ENCODE measurements at regions not wholly inside any gene's neighbourhood (a gene's known extent, or its start where the extent isn't known, plus 50 kb on each side); places are given as distances from the start of the nearest gene placed in this dataset.
A peak's percentile ranks its signal among the peaks of the same experiment; 100 is the strongest.
"Not testable (repeated sequence)": the region's sequence is repeated elsewhere in the genome, so short reads cannot be mapped to it uniquely, and the experiment has no call there.

DNA sequence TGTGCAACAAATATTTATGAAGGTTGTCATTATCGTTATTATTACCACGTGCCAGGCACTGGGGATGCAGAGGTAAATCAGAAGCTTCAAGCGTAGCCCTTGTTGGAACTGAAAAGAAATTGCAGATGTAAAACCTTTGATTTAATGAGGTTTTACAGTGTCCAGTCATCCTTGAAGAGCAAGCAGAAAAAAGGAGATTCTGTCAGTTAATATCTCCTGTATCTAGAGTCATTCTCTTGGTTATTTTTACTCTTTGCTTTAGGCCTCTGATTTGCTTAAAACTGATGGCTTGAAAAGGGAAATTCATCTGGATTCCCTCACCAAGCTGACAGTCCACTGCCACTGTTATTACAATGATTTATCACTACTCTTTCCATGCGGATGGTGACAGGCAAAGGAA, 179.3 kb downstream of the GALC start:
- no peak for DNase-seq

DNA sequence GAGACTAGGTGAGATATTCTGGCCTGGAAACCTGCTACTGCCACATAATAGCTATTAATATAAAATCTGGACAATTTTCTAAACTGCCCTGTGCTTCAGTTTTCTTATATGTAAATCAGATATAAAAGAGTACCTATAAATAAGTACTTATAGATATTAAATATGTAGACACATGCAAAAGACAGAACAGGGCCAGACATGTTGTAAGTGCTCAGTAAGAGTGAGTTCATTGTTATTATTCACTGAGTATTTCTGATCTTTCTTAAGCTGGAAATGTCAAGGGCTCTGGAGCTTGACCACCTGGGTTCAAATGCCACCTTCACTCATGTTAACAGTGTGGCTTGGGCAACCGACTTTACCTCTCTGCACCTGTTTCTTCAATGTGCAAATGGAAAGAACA, 179.8 kb downstream of the GALC start:
- no peak for DNase-seq

DNA sequence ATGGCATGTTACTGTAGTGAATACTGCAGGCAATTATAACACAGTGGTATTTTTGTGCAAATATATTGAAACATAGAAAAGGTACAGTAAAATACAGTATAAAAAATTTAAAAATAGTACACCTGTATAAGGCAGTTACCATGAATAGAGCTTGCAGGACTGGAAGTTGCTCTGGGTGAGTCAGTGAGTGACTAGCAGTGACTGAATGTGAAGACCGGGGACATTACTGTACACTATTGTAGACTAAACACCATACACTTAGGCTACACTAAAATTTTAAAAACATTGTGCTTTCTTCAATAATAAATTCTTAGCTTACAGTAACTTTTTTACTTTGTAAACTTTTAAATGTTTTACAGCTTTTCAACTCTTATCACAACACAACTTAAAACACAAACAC, 181.7 kb downstream of the GALC start:
- no peak for DNase-seq

DNA sequence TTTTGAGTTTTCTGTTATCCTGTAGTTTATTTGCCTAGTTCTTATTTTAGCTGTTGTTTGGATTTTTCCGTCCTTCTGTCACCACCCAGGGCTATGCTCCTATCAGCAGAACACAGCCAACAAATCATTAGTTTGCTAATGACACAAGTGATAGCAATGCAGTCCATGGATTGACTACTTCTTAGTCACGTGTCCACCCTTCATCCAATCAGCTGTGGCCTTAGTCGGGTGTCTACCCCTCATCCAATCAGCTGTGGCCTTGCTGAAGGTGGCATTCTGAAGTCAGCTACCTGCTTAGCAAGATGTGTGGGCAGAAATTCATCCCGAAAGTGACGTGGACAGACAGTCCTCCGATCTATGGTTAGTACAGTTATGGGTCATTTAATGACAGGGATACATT, 182.3 kb downstream of the GALC start:
- no peak for DNase-seq

DNA sequence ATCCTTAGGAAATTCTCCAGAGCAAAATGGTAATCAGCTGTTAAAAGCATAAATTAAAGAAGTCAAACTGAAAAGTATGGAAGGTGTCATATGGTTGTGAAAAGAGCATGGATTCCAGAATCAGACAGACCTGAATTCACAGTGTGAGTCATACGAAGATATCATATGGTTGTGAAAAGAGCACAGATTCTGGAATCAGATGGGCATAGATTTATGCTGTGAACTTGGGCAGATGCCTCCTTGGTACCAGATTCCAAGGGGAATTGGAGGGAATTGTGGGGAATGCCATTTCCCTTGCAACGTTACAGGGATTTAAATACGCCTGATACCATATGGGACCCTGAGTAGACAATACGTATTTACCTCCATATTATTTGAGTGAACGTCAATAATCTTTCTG, 183.7 kb downstream of the GALC start:
- DNase-seq = no peak

DNA sequence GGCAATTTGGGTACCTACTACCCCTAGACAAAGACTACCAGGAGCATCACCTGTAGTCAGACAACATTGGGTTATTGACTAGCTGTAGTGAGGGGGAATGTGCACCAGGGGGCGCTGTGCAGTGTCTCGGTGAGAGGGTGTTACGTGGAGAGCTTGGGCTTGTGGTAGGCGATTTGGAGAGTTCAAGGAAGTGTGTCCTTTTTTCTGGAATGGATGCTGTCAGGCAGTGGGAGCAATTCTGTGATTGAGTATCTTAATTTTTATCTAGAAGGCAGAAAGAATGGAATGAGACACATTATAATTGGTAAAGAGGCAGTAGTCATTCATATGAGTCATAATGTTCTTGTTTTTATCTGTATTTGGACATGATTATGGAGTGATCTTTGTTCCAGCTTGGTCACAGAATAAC, 187.7 kb downstream of the GALC start:
- no peak for DNase-seq

DNA sequence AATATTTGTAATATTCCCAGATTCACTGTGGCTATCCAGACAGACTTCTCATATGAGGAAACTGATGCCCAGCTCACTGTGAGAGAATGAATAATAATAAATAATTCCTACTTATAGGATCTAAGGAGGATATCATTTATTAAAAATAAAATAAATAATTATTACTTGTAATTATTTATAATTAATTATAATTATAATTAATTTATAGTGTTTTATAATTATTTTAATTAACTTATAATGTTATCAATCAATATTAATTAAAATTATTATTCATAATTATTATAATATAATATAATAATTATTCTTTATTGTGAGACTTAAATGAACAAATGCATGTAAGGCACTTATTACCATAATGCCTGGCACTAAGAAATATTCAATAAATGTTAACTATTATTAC, 192.8 kb downstream of the GALC start:
- no peak for DNase-seq

DNA sequence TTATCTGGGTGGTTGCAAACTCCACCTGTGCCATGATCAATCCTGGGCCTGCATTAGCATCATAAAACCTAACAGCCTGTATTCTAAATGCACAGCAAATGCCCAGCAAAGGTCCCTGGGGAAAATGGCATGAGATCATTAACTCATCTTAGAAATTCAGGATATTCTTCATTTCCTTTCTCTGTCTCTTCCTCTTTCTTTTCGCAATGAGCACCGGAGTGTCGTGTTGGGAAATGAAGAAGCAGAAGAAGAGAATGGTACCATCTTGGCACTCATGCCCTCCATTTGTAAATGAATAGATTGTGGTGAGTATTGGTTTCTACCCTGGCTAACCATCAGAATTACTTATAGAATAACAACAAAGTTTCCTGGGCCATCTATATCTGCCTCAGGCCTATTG, 193.6 kb downstream of the GALC start:
- no peak for DNase-seq

DNA sequence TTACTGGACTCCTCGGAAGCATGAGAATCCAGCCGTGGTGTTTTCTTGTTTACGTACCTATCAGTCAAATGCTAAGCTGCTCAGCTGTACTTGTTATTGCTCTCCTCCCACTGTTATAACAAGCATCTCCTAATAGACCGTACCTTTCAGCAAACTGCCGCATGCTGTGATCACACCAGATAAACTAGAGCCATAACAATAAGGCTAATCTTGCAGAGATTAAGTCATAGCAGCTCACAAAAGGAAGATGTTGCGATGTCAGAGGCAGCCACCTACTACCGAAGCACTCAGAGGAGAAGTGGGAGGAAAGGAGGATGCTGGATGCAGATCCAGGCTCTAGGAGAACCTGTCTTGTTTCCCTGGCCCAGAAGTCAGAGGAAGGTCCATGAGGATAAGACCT, 196.0 kb downstream of the GALC start:
- DNase-seq = no peak

DNA sequence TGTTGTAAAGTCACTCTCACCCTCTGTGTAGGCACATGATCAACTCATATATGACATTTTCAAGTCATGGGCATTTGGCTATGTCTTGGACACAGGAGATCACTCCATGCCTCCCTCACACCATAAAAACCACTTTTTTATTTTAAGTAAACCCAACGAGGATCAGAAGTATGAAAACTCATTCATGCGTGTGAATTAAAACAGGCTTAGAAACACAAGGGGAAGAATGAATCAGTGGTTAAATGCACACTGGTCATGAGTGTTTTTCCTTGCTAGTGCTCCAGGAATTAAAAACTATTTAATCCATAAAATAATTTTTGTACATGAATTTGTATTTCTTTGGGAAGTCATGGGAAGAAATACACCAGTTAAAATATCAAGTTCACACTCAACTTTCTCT, 198.4 kb downstream of the GALC start:
- DNase-seq = no peak

DNA sequence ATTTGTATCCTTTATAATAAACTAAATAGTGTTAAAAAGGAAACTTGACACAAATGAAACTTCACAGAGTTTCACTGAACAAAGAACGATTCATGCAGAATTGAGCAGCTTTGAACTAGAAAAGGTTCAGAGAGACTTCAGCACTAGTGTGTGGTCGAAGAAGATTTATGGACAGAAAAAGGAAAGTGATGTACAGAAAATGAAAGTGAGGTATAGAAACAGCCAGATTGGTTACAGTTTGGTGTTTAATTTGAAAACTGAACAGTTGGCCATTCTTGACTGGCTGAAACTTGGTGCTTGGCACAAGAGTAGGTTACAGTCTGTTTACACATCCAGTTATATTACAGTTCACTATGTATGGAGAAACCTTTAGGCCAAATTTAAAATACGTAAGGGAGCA, 207.1 kb downstream of the GALC start:
- no peak for DNase-seq

DNA sequence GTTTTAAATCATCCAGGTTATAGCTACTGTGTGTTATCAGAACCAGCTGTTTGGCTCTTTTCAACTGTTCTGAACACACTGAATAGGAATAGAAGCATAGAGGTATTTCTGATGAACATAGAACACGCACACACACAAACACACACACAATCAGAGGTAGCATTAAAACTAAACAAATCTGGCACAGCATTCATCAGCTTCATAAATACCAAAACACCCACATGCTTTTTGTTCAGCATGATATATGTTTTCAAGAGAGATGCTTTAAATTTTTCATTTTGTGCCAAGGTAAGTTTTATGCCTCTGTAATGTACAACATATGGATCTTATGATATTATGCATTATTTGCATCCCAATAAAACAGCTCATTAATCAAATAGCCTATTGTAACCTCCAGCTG, 208.6 kb downstream of the GALC start:
- DNase-seq = no peak

DNA sequence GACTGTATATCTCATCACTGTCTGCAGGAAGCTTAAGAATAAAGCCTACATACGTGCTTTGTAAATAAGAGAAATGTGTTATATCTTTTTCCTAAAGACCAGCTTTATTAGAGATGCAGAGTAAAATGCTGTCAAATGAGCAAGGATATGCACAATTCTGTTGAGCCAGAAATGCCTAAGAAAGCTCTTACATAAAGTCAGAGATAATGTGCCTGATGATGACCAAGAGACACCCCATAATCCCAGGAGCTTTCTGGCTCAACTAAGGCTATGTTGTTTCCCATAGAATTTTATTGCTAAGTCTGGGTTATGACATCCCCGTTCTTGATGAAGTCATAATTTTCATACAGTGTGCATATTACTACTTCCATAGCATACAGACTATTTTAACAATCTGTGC, 209.9 kb downstream of the GALC start:
- DNase-seq = no peak

DNA sequence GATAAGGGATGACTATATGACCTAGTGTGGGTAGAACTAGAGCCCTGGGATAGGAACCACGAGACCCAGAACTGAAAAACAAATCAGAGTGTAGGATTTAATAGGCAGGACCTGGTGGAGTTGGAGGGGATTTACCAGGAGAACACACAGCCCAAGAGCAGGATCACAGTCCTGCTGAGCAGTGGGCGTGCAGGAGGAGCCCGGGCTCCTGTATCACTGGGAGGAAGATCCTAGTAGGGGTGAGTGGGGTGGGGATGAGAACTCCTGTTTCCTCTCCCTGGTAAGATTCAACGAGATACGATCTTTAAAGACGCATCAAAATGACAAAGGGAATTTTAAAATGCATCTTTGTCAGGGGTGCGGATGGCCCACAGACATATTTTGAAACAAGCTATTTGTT, 220.1 kb downstream of the GALC start:
- no peak for DNase-seq

DNA sequence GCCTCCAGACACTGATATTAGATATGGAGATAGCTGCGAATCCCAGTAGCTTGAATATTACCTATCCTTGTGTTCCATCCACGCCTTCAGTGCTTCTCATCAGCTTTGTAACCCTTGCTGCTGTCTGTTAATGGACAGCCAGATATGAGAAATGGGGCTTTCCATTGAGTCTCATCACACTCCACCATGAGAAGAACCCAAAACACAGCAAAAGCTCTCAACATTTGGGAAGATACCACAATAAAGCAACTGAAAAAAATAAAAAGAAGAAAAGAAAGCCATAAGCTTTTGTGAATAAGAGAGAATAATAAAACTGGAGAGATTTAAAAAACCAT, 225.4 kb downstream of the GALC start:
- no peak for DNase-seq

DNA sequence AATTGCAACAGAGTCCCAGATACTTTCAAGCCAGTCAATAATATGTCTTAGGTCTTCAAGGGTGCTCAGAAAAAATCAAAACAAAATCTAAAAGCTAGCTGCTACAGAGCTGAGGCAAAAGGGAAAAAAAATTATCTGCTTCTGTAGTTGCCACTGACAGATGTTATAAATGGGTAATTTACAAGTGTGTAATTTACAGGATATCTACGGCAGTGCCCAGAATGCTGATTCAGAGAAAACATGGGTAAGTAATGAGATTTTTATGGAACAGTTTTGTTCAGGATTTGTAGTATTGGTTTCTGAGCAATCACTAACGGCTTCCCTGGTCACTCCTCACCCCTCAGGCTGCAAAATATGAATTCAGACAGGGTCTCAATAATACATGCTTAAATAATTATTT, 234.1 kb downstream of the GALC start:
- DNase-seq = no peak

DNA sequence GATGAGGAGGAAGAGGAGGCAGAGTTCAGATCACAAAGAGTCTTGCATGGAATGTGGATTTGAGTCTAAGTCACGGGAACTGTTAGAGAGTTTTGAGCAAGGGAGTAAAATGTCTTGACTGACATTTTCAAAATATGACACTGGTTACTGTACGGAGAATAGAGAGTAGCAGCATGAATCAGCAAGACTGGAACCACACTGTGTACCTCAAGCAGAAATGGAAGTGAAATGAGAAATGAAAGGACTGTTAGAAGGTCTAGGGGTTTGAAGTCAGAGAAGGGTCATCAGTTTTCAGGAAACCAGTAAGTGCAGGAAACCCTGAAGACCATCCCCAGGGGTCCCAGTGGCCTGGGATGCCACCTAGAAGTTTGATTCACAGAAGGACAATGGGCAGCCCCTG, 236.3 kb downstream of the GALC start:
- DNase-seq = no peak

DNA sequence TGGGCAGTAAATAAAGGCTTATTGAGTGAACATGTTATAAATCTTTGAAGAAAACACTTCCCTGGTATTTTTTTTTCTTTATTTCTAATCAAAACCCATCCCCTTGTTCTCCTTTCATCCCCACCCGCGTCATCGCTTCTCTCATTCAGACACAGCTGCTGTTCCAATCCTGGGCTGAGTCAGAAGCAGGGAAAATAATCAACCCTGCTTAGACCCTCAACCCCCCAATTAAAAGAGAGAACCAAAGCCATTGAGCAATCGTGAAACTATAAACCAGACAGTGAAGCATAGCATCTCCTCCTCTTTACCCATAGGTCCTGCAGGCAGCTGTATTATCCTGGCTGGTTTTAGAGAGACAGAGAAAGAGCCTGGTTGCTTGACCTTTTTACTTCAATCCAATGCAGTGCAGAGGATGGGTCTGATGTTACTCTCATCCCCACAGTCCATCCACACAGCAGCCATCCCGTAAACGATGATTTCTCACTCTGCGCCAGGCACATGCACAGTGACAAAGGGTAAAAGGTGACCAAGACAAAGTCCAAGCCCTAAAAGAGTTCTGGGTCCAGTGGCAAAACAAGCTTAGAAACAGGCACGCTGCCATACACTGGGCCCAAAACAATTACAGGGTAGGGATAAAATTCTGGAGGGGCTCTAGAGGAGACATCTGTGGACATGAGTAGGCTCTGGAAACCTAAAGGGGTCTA, 238.3 kb downstream of the GALC start:
- peak; percentile 10 for DNase-seq

DNA sequence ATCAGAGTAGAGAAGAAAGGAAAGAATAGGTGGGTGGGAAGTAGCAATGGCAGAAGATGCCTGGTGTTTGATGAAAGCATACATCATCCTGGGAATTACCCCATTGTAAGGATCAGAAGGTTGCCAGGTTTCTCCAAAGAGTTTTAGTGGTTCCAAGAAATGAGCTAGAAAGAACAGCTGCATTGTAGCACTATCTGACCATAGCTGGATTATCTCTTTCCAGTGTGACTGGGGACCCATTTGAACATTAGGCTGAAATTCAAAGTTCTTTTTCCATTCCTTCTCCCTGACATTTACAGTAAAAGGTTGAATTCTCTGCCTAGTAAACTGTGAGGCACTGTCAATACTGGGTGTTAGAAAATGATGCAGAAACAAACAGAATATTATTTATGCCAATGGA, 244.4 kb downstream of the GALC start:
- peak; percentile 31 for DNase-seq

DNA sequence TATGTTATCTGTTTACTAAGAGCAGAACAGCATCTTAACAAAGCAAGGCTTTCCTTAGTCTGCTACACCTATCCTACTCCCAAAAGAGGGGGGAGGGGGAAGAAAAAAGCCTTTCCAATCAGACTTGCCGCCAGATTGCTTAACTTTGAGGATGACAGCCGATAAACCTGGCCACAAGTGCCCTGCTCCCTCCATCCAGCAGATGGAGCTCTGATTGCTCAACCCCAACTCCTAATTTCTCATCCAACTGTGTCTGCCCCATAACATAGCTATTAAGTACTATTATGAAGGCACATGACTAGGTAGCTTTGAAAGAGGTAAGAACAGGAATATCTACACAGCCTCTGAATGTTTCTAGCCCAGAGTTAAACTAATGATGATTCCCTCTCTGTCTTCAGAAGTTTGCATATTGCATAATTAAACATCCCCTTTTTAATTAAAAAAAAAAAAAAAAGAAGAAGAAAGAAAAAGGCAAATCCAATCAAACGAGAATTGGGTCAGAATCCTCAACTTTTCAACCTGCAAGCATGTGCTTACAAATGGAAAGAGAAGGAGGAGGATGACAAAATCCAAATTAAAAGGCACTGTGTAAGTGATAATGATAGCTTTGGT, 247.4 kb downstream of the GALC start:
- DNase-seq = peak; percentile 8

DNA sequence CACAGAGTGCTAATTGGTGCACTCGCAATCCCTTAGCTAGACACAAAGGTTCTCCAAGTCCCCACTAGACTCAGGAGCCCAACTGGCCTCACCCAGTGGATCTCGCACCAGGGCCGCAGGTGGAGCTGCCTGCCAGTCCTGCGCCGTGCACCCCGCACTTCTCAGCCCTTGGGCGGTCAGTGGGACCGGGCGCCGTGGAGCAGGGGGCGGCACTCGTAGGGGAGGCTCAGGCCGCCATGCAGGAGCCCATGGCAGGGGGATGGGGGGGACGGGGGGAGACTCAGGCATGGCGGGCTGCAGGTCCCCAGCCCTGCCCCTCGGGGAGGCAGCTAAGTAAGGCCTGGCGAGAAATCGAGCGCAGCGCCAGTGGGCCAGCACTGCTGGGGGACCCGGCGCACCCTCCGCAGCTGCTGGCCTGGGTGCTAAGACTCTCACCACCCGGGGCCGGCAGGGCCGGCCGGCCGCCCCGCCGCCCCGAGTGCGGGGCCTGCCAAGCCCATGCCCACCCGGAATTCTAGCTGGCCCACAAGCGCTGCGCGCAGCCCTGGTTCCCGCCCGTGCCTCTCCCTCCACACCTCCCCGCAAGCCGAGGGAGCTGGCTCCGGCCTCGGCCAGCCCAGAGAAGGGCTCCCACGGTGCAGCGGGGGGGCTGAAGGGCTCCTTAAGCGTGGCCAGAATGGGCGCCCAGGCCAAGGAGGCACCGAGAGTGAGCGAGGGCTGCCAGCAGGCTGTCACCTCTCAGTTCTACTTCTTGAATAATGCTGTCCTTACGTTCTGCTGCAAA, 258.2 kb downstream of the GALC start:
- not testable (repeated sequence) for DNase-seq

DNA sequence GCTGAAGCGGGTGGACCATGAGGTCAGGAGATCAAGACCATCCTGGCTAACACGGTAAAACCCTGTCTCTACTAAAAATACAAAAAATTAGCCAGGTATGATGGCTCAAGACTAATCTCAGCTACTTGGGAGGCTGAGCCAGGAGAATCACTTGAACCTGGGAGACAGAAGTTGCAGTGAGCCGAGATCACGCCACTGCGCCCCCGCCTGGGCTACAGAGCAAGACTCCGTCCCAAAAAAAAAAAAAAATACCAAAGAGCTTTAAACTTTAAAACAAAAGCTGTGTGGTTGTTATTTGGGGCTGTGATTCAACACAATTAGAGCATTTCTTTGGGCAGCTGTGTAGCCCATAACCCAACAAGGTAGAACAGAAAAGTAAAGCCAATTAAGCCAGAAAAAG, 259.9 kb downstream of the GALC start:
- not testable (repeated sequence) for DNase-seq

DNA sequence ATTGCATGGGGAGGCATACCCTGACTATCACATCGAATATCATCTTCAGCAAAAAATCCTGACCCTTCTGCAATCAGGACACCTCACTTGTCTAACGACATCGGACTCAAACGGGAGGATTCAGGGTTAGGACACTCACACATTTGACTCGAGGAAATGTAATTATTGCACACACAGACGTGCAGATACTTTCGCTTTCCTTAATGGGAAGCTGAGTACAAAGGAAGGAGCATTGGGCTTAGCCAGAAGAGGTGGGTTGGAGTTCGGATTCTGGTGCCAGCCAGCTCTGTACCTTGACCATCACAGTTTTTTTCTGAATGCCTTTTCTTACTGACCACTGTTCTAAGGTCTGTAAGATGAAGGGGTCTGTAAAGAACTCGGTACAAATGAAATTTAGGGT, 260.4 kb downstream of the GALC start:
- no peak for DNase-seq

DNA sequence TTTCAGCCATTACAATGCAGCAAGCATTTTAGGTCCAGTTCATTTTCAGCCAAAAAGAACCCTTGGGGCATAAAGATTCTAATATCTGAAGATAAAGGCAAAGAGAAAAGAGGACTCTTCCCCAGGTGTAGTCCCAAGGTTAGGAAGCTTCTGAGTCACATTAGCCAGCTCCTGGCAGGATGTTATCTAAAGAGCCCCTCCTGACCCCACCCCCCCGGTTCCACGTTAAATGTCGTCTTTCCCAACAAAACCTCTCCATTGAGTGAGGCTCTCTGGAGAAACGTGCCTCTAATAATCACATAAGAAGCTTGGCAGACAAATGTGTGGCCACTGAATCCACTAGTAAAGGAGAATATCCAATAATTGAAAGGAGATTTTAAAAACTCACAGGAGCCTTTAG, 267.7 kb downstream of the GALC start:
- DNase-seq = no peak
